WTC11 (cell line): ENCODE measurements at regions not wholly inside any gene's neighbourhood (a gene's known extent, or its start where the extent isn't known, plus 50 kb on each side); places are given as distances from the start of the nearest gene placed in this dataset.

ENCODE experiments used
- ATAC-seq: fragments of 200-7000 bp; cut with Tn5 transposase; 2 replicates; pipeline ENCODE4 v1.10.0; 2021; ENCODE audit warnings: mild to moderate bottlenecking, moderate library complexity
- CTCF ChIA-PET: fragments of 300-600 bp; sonication (Branson Sonifier 250); formaldehyde crosslinking; loops from one replicate; lab custom pipeline; 2021; ENCODE audit warnings: antibody characterized with exemption; lab: Charles Lee
- POLR2A ChIA-PET: fragments of 350-600 bp; sonication (Branson Sonifier 250); formaldehyde crosslinking; loops from one replicate; lab custom pipeline; 2021; ENCODE audit warnings: antibody characterized with exemption; lab: Charles Lee
- DNase-seq: peaks from one replicate; pipeline ENCODE4 v3.0.0; 2021; ENCODE audit warnings: low spot score
- H3K27ac Mint-ChIP-seq: 2 replicates; pipeline ENCODE4 v1.8.0; 2021; ENCODE audit warnings: mixed read lengths
- H3K27me3 Mint-ChIP-seq: 2 replicates; pipeline ENCODE4 v1.8.0; 2021; ENCODE audit warnings: low read depth, mild to moderate bottlenecking, moderate library complexity, mixed read lengths
- H3K36me3 Mint-ChIP-seq: 2 replicates; pipeline ENCODE4 v1.8.0; 2021; ENCODE audit warnings: mixed read lengths
- H3K4me1 Mint-ChIP-seq: 2 replicates; pipeline ENCODE4 v1.8.0; 2022; ENCODE audit warnings: mixed read lengths
- H3K4me3 Mint-ChIP-seq: 2 replicates; pipeline ENCODE4 v1.8.0; 2021; ENCODE audit warnings: mild to moderate bottlenecking, moderate library complexity, mixed read lengths
- H3K9me3 Mint-ChIP-seq: 2 replicates; pipeline ENCODE4 v1.8.0; 2021; ENCODE audit warnings: mixed read lengths
- CREM ChIP-seq: sonication (generic); formaldehyde crosslinking; IDR thresholded peaks from 2 replicates; pipeline ENCODE4 v1.8.1; 2022; ENCODE audit warnings: mild to moderate bottlenecking, missing genetic modification reagents, moderate library complexity
- E2F1 ChIP-seq: sonication (generic); formaldehyde crosslinking; IDR thresholded peaks from 2 replicates; pipeline ENCODE4 v1.8.0; 2022; ENCODE audit warnings: mild to moderate bottlenecking, missing genetic modification reagents
- EMX1 ChIP-seq: fragments of 250-450 bp; sonication (Bioruptor Pico); IDR thresholded peaks from 2 replicates; pipeline ENCODE4 v1.8.0; 2021; ENCODE audit warnings: mild to moderate bottlenecking
- ESRRA ChIP-seq: sonication (generic); formaldehyde crosslinking; IDR thresholded peaks from 2 replicates; pipeline ENCODE4 v1.8.1; 2022; ENCODE audit warnings: mild to moderate bottlenecking, missing genetic modification reagents, borderline replicate concordance
- ETV6 ChIP-seq: sonication (generic); formaldehyde crosslinking; IDR thresholded peaks from 2 replicates; pipeline ENCODE4 v1.8.1; 2022; ENCODE audit warnings: mild to moderate bottlenecking, missing genetic modification reagents
- HMGA2 ChIP-seq: fragments of 250-450 bp; sonication (Bioruptor Pico); IDR thresholded peaks from 2 replicates; pipeline ENCODE4 v1.4.0; 2021; ENCODE audit warnings: mild to moderate bottlenecking, moderate library complexity
- IRF2 ChIP-seq: sonication (generic); formaldehyde crosslinking; IDR thresholded peaks from 2 replicates; pipeline ENCODE4 v1.8.0; 2022; ENCODE audit warnings: low read depth, missing genetic modification reagents, borderline replicate concordance
- KAT7 ChIP-seq: sonication (generic); formaldehyde crosslinking; IDR thresholded peaks from 2 replicates; pipeline ENCODE4 v1.8.1; 2023; ENCODE audit warnings: missing genetic modification reagents, mild to moderate bottlenecking, borderline replicate concordance
- MAX ChIP-seq: sonication (generic); formaldehyde crosslinking; IDR thresholded peaks from 2 replicates; pipeline ENCODE4 v1.8.0; 2022; ENCODE audit warnings: mild to moderate bottlenecking, missing genetic modification reagents
- NFATC4 ChIP-seq: fragments of 250-450 bp; sonication (Bioruptor Pico); IDR thresholded peaks from 2 replicates; pipeline ENCODE4 v1.9.0; 2021; ENCODE audit warnings: mild to moderate bottlenecking
- NFE2L1 ChIP-seq: sonication (generic); formaldehyde crosslinking; IDR thresholded peaks from 2 replicates; pipeline ENCODE4 v1.8.1; 2023; ENCODE audit warnings: missing genetic modification reagents
- NR3C1 ChIP-seq: sonication (generic); formaldehyde crosslinking; conservative IDR thresholded peaks from 2 replicates; pipeline ENCODE4 v1.8.1; 2023; ENCODE audit warnings: low read depth, mild to moderate bottlenecking, missing genetic modification reagents
- RORB ChIP-seq: fragments of 250-450 bp; sonication (Bioruptor Pico); IDR thresholded peaks from 2 replicates; pipeline ENCODE4 v1.9.0; 2021; ENCODE audit warnings: mild to moderate bottlenecking
- STAT6 ChIP-seq: sonication (generic); formaldehyde crosslinking; conservative IDR thresholded peaks from 2 replicates; pipeline ENCODE4 v1.8.1; 2023; ENCODE audit warnings: mild to moderate bottlenecking, low read depth, missing genetic modification reagents, moderate library complexity
- TCF7 ChIP-seq: sonication (generic); formaldehyde crosslinking; IDR thresholded peaks from 2 replicates; pipeline ENCODE4 v1.8.0; 2022; ENCODE audit warnings: mild to moderate bottlenecking, low read depth, missing genetic modification reagents, moderate library complexity
- ZMAT4 ChIP-seq: fragments of 250-450 bp; sonication (Bioruptor Pico); IDR thresholded peaks from 2 replicates; pipeline ENCODE4 v1.9.0; 2021; ENCODE audit warnings: mild to moderate bottlenecking
- ZNF281 ChIP-seq: sonication (generic); formaldehyde crosslinking; IDR thresholded peaks from 2 replicates; pipeline ENCODE4 v1.8.0; 2023; ENCODE audit warnings: mild to moderate bottlenecking, missing genetic modification reagents
- ZNF423 ChIP-seq: fragments of 250-450 bp; sonication (Bioruptor Pico); IDR thresholded peaks from 2 replicates; pipeline ENCODE4 v2.1.2; 2022; ENCODE audit warnings: mild to moderate bottlenecking, moderate library complexity
- ZNF425 ChIP-seq: fragments of 250-450 bp; sonication (Bioruptor Pico); conservative IDR thresholded peaks from 2 replicates; pipeline ENCODE4 v1.9.0; 2021; ENCODE audit warnings: mild to moderate bottlenecking

GRCh38 chr4:13829457-13829856 lies 201.9 kb upstream of the BOD1L1 start:
- no peak for DNase-seq
- Mint-ChIP-seq H3K27me3 (no peaks in the 10 kb centered on the region; the same call in 1 of the 2 replicates), H3K9me3 (peaks cover 27% of the 10 kb centered on the region), H3K4me1 (no peaks in the 10 kb centered on the region), H3K4me3 (no peak overlapping the region), H3K27ac (no peak overlapping the region), H3K36me3 (peaks cover 7% of the 10 kb centered on the region)
- no peak for ATAC-seq
- CTCF ChIA-PET = interaction anchor here (0.8 to 1.0 kb wide), 2 partner anchors 175 to 435 kb away, joined by 3 to 5 read pairs; no protein-coding TSS in a partner anchor
- POLR2A ChIA-PET = no interaction called here
- TF ChIP-seq CREM (CRISPR knock-in tag) (no peak), ZNF425 (no peak), IRF2 (no peak), EMX1 (CRISPR knock-in tag) (no peak), NR3C1 (CRISPR knock-in tag) (no peak), NFE2L1 (CRISPR knock-in tag) (no peak), TCF7 (CRISPR knock-in tag) (no peak), ZNF423 (CRISPR knock-in tag) (no peak), RORB (CRISPR knock-in tag) (no peak), STAT6 (no peak), NFATC4 (CRISPR knock-in tag) (no peak), ZNF281 (CRISPR knock-in tag) (no peak), HMGA2 (CRISPR knock-in tag) (no peak), E2F1 (no peak), ZMAT4 (CRISPR knock-in tag) (no peak)

GRCh38 chr4:13830449-13830848 lies 202.9 kb upstream of the BOD1L1 start:
- H3K27me3 Mint-ChIP-seq = no peaks in the 10 kb centered on the region; the same call in 1 of the 2 replicates
- no peak for TF ChIP-seq MAX
- no peak for TF ChIP-seq ESRRA (CRISPR knock-in tag)
- no peak for TF ChIP-seq ETV6
- no peak for TF ChIP-seq KAT7 (CRISPR knock-in tag)
- H3K4me3 Mint-ChIP-seq = no peak overlapping the region
- no peak for DNase-seq
- ChIA-PET POLR2A (no interaction called here), CTCF (interaction anchor here (0.7 kb wide), 1 partner anchor 29 kb away, joined by 3 read pairs; no protein-coding TSS in a partner anchor)
- peaks cover 19% of the 10 kb centered on the region for H3K9me3 Mint-ChIP-seq
- no peaks in the 10 kb centered on the region for H3K4me1 Mint-ChIP-seq
- H3K36me3 Mint-ChIP-seq = no peaks in the 10 kb centered on the region
- no peak for ATAC-seq
- H3K27ac Mint-ChIP-seq = no peak overlapping the region
